Thyroid gland (tissue), 4 donors: ENCODE measurements at regions not wholly inside any gene's neighbourhood (a gene's known extent, or its start where the extent isn't known, plus 50 kb on each side); places are given as distances from the start of the nearest gene placed in this dataset.

Experiments
- POLR2A ChIP-seq, 2 donors: fragments of 450-650 bp; IDR thresholded peaks; one replicate each; pipeline ENCODE4 v1.6.1; 2017; ENCODE audit warnings: antibody characterized with exemption in 2 of 2, mild to moderate bottlenecking in 2 of 2, moderate library complexity in 1 of 2
- TF ChIP-seq, protein P1 (sequence below), 6 experiments: fragments of 200-600 bp in 3 of 6; fragments of 450-650 bp in 3 of 6; sonication (generic) in 3 of 6; IDR thresholded peaks; one replicate each; pipeline ENCODE4 v1.5.1; 2016 to 2019; ENCODE audit warnings: antibody characterized with exemption in 6 of 6, mild to moderate bottlenecking in 2 of 6, inconsistent platforms in 1 of 6, moderate library complexity in 1 of 6

DNA sequence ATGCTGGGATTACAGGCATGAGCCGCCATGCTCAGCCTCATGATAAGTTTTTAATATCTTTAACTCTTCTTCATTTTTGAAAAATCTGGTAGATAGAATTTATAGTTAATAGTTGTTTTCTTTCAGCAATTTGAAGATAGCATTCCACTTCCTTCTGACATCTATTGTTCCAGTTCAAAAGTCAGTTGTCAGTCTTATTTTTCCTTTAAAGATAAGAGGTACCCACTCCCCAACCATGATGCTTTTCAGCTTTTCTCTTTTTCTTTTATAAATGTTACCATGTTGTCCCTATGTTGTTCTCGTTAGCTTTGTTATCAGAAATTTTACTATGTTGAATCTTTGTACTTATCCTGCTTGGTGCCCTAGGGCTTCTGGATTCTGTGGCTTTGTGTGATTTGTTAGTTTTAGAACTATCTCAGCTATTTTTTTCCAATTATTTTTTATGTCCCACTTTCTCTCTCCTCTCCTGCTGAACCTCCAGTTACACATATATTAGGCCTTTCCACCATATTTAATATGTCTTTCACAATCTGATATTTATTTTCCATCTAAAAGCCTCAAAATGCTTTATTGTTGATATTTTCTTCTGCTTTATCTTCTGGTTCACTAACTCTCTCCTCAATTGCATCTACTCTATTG, 181.6 kb upstream of the FOXN3 start:
- TF ChIP-seq, protein P1, sequence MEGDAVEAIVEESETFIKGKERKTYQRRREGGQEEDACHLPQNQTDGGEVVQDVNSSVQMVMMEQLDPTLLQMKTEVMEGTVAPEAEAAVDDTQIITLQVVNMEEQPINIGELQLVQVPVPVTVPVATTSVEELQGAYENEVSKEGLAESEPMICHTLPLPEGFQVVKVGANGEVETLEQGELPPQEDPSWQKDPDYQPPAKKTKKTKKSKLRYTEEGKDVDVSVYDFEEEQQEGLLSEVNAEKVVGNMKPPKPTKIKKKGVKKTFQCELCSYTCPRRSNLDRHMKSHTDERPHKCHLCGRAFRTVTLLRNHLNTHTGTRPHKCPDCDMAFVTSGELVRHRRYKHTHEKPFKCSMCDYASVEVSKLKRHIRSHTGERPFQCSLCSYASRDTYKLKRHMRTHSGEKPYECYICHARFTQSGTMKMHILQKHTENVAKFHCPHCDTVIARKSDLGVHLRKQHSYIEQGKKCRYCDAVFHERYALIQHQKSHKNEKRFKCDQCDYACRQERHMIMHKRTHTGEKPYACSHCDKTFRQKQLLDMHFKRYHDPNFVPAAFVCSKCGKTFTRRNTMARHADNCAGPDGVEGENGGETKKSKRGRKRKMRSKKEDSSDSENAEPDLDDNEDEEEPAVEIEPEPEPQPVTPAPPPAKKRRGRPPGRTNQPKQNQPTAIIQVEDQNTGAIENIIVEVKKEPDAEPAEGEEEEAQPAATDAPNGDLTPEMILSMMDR (IDR thresholded peaks at IDR 0.05) = no peak
- no peak for TF ChIP-seq POLR2A (IDR thresholded peaks at IDR 0.05)
